ENCODE measurements at regions not wholly inside any gene's neighbourhood (a gene's known extent, or its start where the extent isn't known, plus 50 kb on each side); places are given as distances from the start of the nearest gene placed in this dataset.
"Not testable (repeated sequence)": the region's sequence is repeated elsewhere in the genome, so short reads cannot be mapped to it uniquely, and the experiment has no call there.

DNA sequence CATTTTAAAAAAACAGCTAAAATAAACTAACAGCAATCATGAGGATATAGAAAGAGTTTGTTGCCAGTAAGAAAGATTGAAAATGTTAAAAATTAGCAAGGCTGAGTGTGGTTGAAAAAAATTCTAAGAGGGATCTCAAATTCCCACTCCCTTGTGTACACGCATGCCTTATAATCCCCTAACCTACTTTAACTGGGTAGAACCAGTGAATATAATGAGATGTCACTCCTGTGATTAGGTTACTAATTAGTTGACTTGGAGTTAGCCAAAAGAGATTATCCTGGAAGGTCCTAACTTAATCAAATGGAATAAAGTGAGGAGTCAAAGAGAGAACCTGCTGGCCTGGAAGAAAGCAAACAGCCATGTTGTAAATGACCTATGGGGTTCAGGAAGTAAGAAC lies 286.0 kb upstream of the TGFBR2 start:
- no peak for TF ChIP-seq GATA1 (IDR thresholded peaks at IDR 0.05; ENCODE audit: low read depth, low read length)
- no peak for TF ChIP-seq POLR2A (IDR thresholded peaks at IDR 0.05; ENCODE audit: low read length)
- DNase-seq = no peak

GRCh38 chr3:30321065-30321464 lies 285.3 kb upstream of the TGFBR2 start:
- no peak for DNase-seq
- TF ChIP-seq GATA1 (IDR thresholded peaks at IDR 0.05; ENCODE audit: low read depth, low read length) (no peak), POLR2A (IDR thresholded peaks at IDR 0.05; ENCODE audit: low read length) (no peak)

- DNase-seq = not testable (repeated sequence)
Measured at GRCh38 chr3:30323649-30324048, 282.8 kb upstream of the TGFBR2 start.

DNA sequence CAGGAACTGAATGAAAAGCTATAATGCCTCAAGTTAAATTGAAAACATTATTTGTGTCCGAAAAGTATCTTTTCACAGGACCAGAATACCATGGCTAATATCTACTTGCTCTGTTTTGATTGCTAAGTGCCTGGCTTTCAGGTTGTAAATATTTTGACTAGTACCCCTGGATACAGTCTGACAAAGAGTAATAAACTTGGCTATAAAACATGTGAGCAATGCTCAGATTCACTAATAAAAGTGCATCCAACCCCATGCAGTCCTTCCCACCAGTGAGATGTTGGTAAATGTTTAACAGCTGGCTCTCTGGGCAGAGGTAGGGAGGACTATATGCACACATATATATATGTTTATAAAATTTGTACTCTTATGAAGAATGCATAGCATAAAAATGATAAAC lies 281.8 kb upstream of the TGFBR2 start:
- no peak for DNase-seq
- TF ChIP-seq GATA1 (IDR thresholded peaks at IDR 0.05; ENCODE audit: low read depth, low read length) (no peak), POLR2A (IDR thresholded peaks at IDR 0.05; ENCODE audit: low read length) (no peak)

DNA sequence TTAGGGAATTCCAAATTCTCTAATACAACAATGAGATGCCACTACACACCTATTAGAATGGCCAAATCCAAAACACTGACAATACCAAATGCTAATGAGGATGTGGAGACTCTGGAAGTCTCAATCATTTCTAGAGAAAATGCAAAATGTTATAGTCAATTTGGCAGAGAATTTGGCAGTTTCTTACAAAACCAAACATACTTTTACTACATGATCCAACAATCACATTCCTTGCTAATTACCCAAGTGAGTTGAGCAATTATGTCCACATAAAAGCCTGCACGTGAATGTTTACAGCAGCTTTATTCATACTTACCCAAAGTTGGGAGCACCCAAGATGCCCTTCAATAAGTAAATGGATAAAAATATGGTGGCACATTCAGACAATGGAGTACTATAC lies 278.4 kb upstream of the TGFBR2 start:
- DNase-seq = not testable (repeated sequence)

DNA sequence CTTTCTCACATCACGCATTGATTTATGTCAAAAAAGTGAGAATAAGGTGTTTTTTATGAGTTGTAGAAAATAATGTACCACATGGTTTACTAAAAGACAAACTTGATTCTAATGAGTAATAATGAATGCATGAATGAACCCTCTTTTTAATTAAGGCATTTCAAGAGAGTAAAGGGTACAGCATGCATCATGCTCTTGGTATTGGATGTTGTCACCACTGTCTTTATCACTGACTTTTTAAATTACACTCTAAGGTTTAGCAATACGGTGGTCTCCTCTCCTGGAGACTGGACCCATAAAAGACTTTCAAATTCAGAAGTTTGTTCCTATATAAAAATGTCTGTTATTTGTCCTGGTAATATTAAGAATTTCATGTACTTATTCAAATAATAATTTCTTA lies 277.5 kb upstream of the TGFBR2 start:
- not testable (repeated sequence) for DNase-seq

GRCh38 chr3:30331519-30331918 lies 274.9 kb upstream of the TGFBR2 start:
- TF ChIP-seq GATA1 (IDR thresholded peaks at IDR 0.05; ENCODE audit: low read depth, low read length) (no peak), POLR2A (IDR thresholded peaks at IDR 0.05; ENCODE audit: low read length) (no peak)
- DNase-seq = no peak

GRCh38 chr3:30332196-30333021 lies 274.0 kb upstream of the TGFBR2 start:
- DNase-seq = no peak
- TF ChIP-seq GATA1 (IDR thresholded peaks at IDR 0.05; ENCODE audit: low read depth, low read length) (no peak), POLR2A (IDR thresholded peaks at IDR 0.05; ENCODE audit: low read length) (no peak)

DNA sequence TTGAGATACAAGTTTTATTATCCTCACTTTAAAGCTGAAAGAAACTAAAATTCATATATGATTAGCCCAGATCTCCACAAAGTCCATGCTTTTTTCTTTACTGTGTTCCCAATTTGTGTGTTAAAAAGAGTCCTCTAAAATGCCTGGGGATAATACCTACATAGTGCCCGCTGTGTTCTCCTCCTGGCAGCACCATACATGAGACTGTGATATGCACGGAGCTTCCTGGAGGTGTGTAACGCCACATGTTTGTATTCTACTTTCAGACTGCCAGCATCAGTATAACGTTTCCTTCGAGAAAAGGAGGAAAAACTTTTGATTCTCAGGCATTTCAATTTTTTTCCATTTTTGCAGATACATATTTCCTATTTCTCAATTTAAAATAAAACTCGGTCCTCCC lies 273.3 kb upstream of the TGFBR2 start:
- TF ChIP-seq POLR2A (IDR thresholded peaks at IDR 0.05; ENCODE audit: low read length) (no peak), GATA1 (IDR thresholded peaks at IDR 0.05; ENCODE audit: low read depth, low read length) (no peak)
- no peak for DNase-seq

- TF ChIP-seq POLR2A (IDR thresholded peaks at IDR 0.05; ENCODE audit: low read length) (no peak), GATA1 (IDR thresholded peaks at IDR 0.05; ENCODE audit: low read depth, low read length) (no peak)
- DNase-seq = no peak
Measured at GRCh38 chr3:30333903-30334302, 272.5 kb upstream of the TGFBR2 start.

DNA sequence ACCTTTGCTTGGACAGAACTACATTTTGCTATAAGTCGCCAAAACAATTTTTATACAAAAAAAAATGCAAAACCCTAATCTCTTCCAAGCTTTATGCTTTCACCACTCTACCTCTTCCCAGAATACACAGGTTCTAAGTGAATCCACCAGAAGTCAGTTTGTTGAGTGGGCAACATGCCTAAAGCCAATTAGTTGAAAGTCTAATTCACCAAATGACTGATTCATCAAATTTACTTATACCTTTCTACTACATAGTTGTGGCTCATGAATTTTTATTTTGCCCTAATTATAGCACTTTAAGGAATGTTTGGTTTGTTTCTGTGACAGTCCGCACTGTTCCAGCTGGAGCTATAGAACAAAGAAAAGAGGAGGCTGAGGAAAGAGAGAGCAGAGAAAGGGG lies 265.9 kb upstream of the TGFBR2 start:
- TF ChIP-seq GATA1 (IDR thresholded peaks at IDR 0.05; ENCODE audit: low read depth, low read length) = no peak
- TF ChIP-seq POLR2A (IDR thresholded peaks at IDR 0.05; ENCODE audit: low read length) = no peak
- no peak for DNase-seq

- no peak for DNase-seq
- TF ChIP-seq GATA1 (IDR thresholded peaks at IDR 0.05; ENCODE audit: low read depth, low read length) (no peak), POLR2A (IDR thresholded peaks at IDR 0.05; ENCODE audit: low read length) (no peak)
Measured at GRCh38 chr3:30341079-30341478, 265.3 kb upstream of the TGFBR2 start.

- no peak for TF ChIP-seq GATA1 (IDR thresholded peaks at IDR 0.05; ENCODE audit: low read depth, low read length)
- DNase-seq = no peak
Measured at GRCh38 chr3:30341851-30342250, 264.6 kb upstream of the TGFBR2 start.

- TF ChIP-seq GATA1 (IDR thresholded peaks at IDR 0.05; ENCODE audit: low read depth, low read length) (no peak), POLR2A (IDR thresholded peaks at IDR 0.05; ENCODE audit: low read length) (no peak)
- peak in 1 of 2 experiments; percentile 3 for DNase-seq
Measured at GRCh38 chr3:30342318-30343060, 263.9 kb upstream of the TGFBR2 start.

DNA sequence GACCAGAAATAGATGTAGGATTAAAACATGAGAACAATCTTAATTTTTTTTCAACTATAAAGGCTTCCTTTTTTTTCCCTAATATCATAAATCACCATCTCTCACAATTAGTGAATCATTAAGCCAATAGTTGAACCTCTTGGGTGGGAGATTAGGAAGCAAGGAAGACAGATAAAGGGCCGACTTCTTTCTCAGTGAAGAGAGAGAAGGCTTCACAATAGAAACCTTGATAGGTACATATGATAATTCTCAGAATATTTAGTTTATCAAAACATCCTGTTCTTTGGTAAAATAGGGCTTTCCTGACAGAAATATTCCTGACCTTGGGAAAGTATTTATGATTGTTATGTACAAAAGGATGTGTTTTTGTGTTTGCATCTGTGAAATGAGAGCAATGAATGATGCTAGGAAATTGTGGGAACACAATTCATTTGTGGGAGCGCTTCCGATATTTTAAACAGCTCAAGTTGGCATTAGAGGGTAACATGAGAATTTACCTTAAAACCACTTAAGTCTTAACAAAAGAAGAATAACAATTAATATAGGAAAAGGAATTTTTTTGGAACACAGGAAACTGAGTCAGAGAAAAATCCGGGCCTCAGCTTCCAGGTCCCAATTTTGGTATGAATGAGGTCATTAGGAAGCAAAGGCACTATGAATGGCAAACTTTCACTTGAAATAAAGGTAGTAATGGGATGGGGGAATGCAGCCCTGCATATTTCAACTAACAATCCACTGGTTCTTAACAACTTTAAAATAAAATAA lies 263.2 kb upstream of the TGFBR2 start:
- TF ChIP-seq POLR2A (IDR thresholded peaks at IDR 0.05; ENCODE audit: low read length) (no peak), GATA1 (IDR thresholded peaks at IDR 0.05; ENCODE audit: low read depth, low read length) (no peak)
- no peak for DNase-seq
